Skeletal muscle cell (primary cell): ENCODE measurements at regions not wholly inside any gene's neighbourhood (a gene's known extent, or its start where the extent isn't known, plus 50 kb on each side); places are given as distances from the start of the nearest gene placed in this dataset.

Experiments
- DNase-seq: peaks from one replicate; pipeline ENCODE4 v3.0.0-alpha.2; 2010; ENCODE audit warnings: low read depth
- H3K4me3 ChIP-seq: 2 replicates; pipeline ENCODE4 v1.5.1; 2011; ENCODE audit warnings: low read depth, mild to moderate bottlenecking, control low read depth, low read length, moderate library complexity

GRCh38 chr22:48340727-48341709, 1486.7 kb downstream of the BRD1 start:
- no peak for DNase-seq

GRCh38 chr22:48340191-48340590, 1487.5 kb downstream of the BRD1 start:
- no peak overlapping the region for H3K4me3 ChIP-seq
- no peak for DNase-seq

More at GRCh38 chr22:48340727-48341709, 1486.7 kb downstream of the BRD1 start:
- no peak overlapping the region for H3K4me3 ChIP-seq

DNA sequence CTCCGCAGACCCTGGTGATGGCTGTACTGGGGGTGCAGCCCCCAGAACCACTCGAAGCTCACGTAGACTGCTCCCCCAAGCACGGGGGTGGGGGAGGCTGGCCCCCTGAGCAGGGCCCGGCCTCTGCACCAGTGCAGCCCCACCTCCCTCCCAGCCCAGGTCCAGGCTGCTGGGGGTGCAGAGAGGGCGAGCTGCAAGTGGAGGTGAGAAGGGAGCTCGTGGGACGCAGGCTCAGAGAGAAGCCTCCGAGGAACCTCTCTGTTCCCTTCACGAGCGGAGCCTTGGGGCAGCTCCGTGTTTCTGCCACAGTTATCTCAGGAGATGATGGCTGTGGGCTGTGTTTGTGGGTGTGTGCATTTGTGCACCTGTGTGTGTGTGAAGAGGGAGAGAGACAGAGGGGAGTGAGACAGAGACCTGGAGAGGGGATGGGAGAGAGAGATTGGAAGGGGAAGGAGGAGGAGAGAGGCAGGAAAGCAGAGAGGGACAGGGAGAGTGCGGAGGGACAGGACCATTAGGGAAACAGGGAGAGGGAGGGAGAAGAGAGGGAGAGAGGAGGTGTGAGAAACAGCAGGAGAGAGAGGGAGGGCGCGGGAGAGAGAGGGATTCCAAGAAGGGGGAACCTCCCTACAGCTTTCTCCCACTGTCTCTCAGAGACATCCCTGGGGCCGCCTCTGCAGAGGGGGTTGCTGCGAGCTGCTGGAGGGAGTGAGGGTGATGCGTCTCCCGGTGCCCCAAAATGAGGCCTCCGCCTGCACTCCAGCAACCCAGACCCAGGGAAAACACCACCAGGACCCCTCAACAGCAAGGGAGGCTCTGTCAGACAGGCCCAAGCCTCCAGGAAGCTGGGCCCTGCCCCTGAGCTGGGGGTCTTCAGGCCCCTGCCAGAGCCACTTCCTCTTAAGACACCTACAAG, 1488.6 kb downstream of the BRD1 start:
- no peak for DNase-seq
- H3K4me3 ChIP-seq, result no peak overlapping the region

- no peak for DNase-seq
- H3K4me3 ChIP-seq, result no peak overlapping the region
These were observed 1489.5 kb downstream of the BRD1 start for GRCh38 chr22:48337957-48338792.

- H3K4me3 ChIP-seq, result no peak overlapping the region
- DNase-seq, result no peak
These were observed 1491.2 kb downstream of the BRD1 start for GRCh38 chr22:48336339-48337060.

DNA sequence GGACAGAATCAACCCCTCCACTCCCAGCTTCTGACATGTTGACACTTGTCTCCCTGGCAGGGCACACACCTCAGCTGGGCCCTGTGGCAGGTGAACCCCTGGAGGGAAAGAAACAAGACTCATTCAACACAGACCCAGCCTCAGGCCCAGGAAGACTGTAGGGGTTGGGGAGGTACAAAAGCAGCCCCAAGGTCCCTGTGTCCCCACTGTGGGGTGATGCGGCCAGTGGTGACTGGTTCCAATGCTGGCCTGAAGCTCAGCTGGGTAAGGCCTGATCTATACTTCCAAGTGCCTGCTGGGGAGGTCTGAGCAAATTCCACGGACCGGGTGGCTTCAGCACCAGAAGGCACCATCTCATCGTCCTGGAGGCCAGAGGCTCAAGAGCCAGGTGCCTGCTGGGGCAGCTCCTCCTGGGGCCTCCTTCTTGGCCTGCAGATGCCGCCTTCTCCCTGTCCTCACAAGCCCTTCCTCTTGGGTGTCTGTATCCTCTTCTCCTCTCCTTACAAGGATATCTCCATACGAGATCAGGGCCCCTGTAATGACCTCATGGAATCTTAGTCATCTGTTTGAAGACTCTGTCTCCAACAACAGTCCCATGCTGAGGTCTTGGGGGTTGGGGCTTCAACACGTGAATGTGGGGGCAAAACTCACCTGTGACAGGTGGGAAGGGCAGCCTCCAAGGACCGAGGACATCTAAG, 1492.1 kb downstream of the BRD1 start:
- no peak for DNase-seq
- H3K4me3 ChIP-seq, result no peak overlapping the region

- DNase-seq, result no peak
- no peak overlapping the region for H3K4me3 ChIP-seq
These were observed 1492.7 kb downstream of the BRD1 start for GRCh38 chr22:48334971-48335370.

DNA sequence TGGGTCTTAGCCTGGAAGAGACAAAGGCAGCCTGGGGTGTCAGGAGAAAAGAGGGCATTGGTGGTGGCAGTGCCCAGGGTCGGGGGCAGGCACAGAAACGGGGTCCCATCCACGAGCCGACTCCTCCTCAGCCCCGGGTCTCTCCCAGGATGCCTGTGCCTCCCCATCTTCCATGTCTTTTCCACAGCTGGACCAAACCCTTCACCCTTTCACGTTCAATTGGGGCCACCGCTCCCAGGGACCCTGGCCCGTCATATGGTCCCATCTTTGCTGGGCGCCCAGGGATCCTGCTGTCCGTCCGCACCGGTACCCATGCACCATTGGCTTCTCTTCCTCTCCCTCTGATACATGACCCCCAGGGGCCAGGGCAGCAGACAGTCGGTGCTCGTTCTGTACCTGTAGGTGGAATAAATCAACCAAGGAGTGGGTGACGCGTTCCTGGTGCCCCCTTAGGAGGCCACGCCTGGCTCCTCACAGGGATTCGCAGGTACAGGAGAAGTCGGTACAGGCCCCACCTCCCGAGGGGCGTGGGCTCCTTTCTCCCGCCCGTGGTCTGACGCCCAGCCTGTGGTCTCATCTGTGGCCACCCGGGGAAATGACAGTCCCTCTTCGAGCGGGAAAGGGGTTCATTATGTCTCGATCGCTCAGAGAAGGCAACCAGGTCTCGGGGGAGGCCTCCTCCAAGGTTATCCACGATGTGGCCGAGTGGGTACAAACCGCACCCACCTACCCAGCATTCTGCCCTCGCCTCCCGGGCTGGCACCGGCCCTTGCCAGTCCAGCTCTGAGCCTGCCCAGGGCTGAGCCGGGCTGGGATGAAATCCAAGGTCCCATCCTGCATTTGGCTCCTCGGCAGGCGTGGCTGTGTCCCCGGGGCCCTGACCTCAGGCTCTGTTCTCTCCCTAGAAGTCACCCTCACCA, 1493.6 kb downstream of the BRD1 start:
- H3K4me3 ChIP-seq, result no peak overlapping the region
- DNase-seq, result no peak

DNA sequence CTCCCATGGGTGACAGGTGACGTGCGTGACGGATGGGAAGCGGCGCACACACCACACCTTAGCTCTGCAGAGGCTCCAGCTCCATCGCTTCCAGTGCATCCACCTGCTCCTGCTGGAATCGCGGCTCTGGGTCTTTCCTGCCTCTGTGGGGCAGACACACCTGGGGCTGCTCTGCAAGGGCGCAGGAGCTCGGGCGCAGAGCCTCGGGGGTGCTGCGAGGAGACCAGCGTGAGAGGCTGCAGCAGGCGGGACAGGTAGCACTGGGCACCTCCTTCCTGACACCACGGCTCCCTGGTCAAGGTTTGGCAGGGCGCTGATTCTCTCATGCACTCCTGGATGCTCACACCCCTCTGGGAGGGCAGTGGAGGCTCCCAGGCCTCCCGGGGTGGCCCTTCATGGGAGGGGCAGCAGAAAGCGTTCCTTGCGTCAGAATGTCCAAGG, 1494.3 kb downstream of the BRD1 start:
- H3K4me3 ChIP-seq, result no peak overlapping the region
- no peak for DNase-seq

DNA sequence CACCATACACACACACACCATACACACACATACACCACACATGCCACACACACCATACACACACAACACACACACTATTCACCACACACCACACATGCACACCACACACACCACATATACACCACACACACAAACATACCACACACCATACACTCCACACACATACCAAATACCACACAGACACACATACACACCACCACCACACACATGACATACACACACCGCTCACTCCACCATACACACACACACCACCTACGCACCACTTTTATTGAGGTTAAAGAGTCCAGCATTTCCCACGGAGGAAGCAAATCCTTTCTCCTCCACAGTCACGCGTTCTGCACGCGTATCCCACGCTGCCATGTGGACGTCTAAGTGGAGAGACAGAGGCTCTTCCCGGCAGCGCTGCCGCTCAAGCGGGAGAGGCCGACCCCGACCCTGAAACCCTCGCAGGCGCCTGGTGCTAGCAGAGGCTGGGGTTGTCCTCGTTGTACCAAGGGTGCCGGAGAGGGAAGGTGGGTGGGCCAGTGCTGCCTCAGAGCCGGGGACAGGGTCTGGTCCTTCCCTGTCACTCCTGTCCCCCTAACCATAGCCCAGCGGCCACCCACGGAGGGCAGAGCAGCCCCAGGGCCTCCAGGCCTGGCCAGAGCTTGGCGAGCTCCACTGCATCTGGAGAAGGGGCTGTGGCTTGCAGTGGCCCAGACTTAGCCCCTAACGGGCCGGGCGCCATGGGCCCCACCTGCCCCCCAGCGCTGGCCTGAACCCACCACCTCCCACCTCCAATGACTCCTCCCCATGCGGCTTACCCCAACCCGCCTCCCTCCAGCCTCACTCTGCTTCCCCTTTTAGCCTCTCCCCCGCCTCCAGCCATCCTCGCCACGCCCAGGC, 1495.0 kb downstream of the BRD1 start:
- DNase-seq, result no peak
- H3K4me3 ChIP-seq, result no peak overlapping the region

GRCh38 chr22:48331691-48332220, 1495.9 kb downstream of the BRD1 start:
- no peak for DNase-seq
- H3K4me3 ChIP-seq, result no peak overlapping the region

- H3K4me3 ChIP-seq, result no peak overlapping the region
- DNase-seq, result no peak
These were observed 1496.4 kb downstream of the BRD1 start for GRCh38 chr22:48331266-48331665.

- H3K4me3 ChIP-seq, result no peak overlapping the region
- no peak for DNase-seq
These were observed 1500.0 kb downstream of the BRD1 start for GRCh38 chr22:48327721-48328120.

DNA sequence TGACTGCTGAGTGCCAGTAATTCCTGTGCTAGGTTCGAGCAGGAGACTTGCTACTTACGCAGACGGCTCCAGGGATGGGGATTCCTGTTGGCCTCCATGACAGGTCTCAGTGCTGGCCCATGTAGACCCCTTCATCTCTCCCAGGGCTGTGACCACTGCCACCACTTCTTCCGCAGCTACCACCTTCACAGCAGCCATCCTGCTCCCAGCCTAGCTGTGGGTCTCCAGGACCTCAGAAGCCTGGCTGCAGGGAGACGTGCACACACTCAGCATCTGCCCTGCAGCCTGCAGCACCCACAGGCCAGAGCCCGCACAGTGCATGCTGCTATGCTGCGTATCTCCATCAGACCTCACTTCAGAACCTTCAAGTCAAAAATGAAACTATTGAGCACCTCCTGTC, 1503.9 kb downstream of the BRD1 start:
- H3K4me3 ChIP-seq, result no peak overlapping the region
- no peak for DNase-seq

DNA sequence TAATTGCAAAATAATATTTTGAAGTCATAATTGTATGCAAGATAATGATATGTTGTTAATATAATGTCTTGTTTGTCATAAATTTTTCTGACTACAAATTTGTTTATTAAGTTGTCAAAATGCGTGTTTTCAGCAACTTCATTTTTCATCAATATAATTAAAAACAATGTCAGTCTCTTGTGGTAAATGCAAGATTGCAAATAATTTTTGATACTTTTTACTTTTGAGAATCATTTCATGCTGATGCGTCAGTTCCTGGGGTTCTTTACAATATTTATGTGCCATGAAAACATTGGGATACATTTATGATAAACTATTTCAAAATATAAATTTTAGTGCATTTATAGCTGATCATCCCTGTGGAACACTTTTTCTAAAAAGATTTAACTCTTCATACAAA, 1504.8 kb downstream of the BRD1 start:
- DNase-seq, result no peak
- no peak overlapping the region for H3K4me3 ChIP-seq

GRCh38 chr22:48321986-48322545, 1505.6 kb downstream of the BRD1 start:
- no peak overlapping the region for H3K4me3 ChIP-seq
- no peak for DNase-seq
